Neural cell (in vitro differentiated cells): ENCODE measurements at regions not wholly inside any gene's neighbourhood (a gene's known extent, or its start where the extent isn't known, plus 50 kb on each side); places are given as distances from the start of the nearest gene placed in this dataset.

ENCODE experiments used
- H2AFZ ChIP-seq: fragments of 200-600, 300-800 bp; sonication (generic), shearing (Covaris generic); 2 replicates; pipeline ENCODE4 v1.6.0; 2014; ENCODE audit warnings: low read depth, mild to moderate bottlenecking, antibody characterized with exemption, low read length, moderate library complexity
- H3F3A ChIP-seq: fragments of 200-600 bp; shearing (Covaris generic); 2 replicates; pipeline ENCODE4 v1.6.1; 2016; ENCODE audit warnings: mild to moderate bottlenecking, moderate library complexity, mixed read lengths, antibody characterized with exemption, low read length; ENCODE audit not compliant: insufficient read depth, poor library complexity, severe bottlenecking
- H3K27ac ChIP-seq: fragments of 200-600, 300-800 bp; sonication (generic), shearing (Covaris generic); 2 replicates; pipeline ENCODE4 v1.5.1; 2014; ENCODE audit warnings: mild to moderate bottlenecking, low read length, moderate library complexity
- H3K27me3 ChIP-seq: fragments of 300-800, 200-600 bp; sonication (generic), shearing (Covaris generic); 2 replicates; pipeline ENCODE4 v1.6.0; 2014; ENCODE audit warnings: mild to moderate bottlenecking, low read depth, low read length, moderate library complexity; ENCODE audit not compliant: insufficient read depth
- H3K36me3 ChIP-seq: fragments of 300-800, 200-600 bp; sonication (generic), shearing (Covaris generic); 2 replicates; pipeline ENCODE4 v1.5.1; 2014; ENCODE audit warnings: mild to moderate bottlenecking, antibody characterized with exemption, low read length, moderate library complexity; ENCODE audit not compliant: insufficient read depth
- H3K4me2 ChIP-seq: fragments of 300-800, 200-600 bp; sonication (generic), shearing (Covaris generic); 2 replicates; pipeline ENCODE4 v1.6.0; 2014; ENCODE audit warnings: mild to moderate bottlenecking, low read length
- H3K4me3 ChIP-seq: fragments of 300-800, 200-600 bp; sonication (generic), shearing (Covaris generic); 2 replicates; pipeline ENCODE4 v1.5.1; 2014; ENCODE audit warnings: mild to moderate bottlenecking, low read length, moderate library complexity
- H3K79me2 ChIP-seq: fragments of 200-600 bp; shearing (Covaris generic); replicated peaks from 2 replicates; pipeline ENCODE4 v1.6.0; 2014; ENCODE audit warnings: mild to moderate bottlenecking, low read length, moderate library complexity; ENCODE audit not compliant: insufficient read depth
- H3K9ac ChIP-seq: fragments of 300-800, 200-600 bp; sonication (generic), shearing (Covaris generic); 2 replicates; pipeline ENCODE4 v1.6.1; 2016; ENCODE audit warnings: mild to moderate bottlenecking, low read length, mixed read lengths
- H3K9me2 ChIP-seq: fragments of 200-600 bp; shearing (Covaris generic); 2 replicates; pipeline ENCODE4 v1.6.1; 2016; ENCODE audit warnings: mild to moderate bottlenecking, low read length, mixed read lengths; ENCODE audit not compliant: insufficient read depth
- H3K9me3 ChIP-seq: fragments of 200-600, 300-800 bp; sonication (generic), shearing (Covaris generic); 2 replicates; pipeline ENCODE4 v1.6.1; 2016; ENCODE audit warnings: mild to moderate bottlenecking, mixed run types, low read length, moderate library complexity, mixed read lengths
- H4K20me1 ChIP-seq: fragments of 200-600 bp; shearing (Covaris generic); 2 replicates; pipeline ENCODE4 v1.6.1; 2016; ENCODE audit warnings: mild to moderate bottlenecking, mixed run types; ENCODE audit not compliant: insufficient read depth
- EP300 ChIP-seq: fragments of 450-650 bp; conservative IDR thresholded peaks from 2 replicates; pipeline ENCODE4 v1.6.1; 2014; ENCODE audit warnings: antibody characterized with exemption, mild to moderate bottlenecking, moderate library complexity; ENCODE audit not compliant: poor library complexity, severe bottlenecking
- EZH2 ChIP-seq: fragments of 200-600, 300-800 bp; shearing (Covaris generic), sonication (generic); IDR thresholded peaks from 2 replicates; pipeline ENCODE4 v1.6.1; 2014; ENCODE audit warnings: antibody characterized with exemption, low read length, borderline replicate concordance, mild to moderate bottlenecking; ENCODE audit not compliant: insufficient read depth, poor library complexity, severe bottlenecking
- MXI1 ChIP-seq: fragments of 450-650 bp; conservative IDR thresholded peaks from 2 replicates; pipeline ENCODE4 v1.6.1; 2014; ENCODE audit warnings: antibody characterized with exemption, mild to moderate bottlenecking; ENCODE audit not compliant: poor library complexity, severe bottlenecking
- POLR2AphosphoS5 ChIP-seq: IDR thresholded peaks from 2 replicates; pipeline ENCODE4 v1.6.1; 2012
- RAD21 ChIP-seq: fragments of 450-650 bp; conservative IDR thresholded peaks from 2 replicates; pipeline ENCODE4 v1.6.1; 2014; ENCODE audit warnings: antibody characterized with exemption, mild to moderate bottlenecking, moderate library complexity
- SMC3 ChIP-seq: fragments of 450-650 bp; conservative IDR thresholded peaks from 2 replicates; pipeline ENCODE4 v1.6.1; 2014; ENCODE audit warnings: antibody characterized with exemption, mild to moderate bottlenecking, moderate library complexity; ENCODE audit not compliant: poor library complexity
- TAF1 ChIP-seq: IDR thresholded peaks from 2 replicates; pipeline ENCODE4 v1.6.1; 2012; ENCODE audit warnings: low read depth
- TF ChIP-seq, protein P1 (sequence below): fragments of 450-650 bp; IDR thresholded peaks from 2 replicates; pipeline ENCODE4 v1.5.1; 2014; ENCODE audit warnings: antibody characterized with exemption, mild to moderate bottlenecking, moderate library complexity; ENCODE audit not compliant: poor library complexity, severe bottlenecking
- TF ChIP-seq, protein P2 (sequence below): IDR thresholded peaks from 2 replicates; pipeline ENCODE4 v1.6.1; 2012; ENCODE audit warnings: borderline replicate concordance

DNA sequence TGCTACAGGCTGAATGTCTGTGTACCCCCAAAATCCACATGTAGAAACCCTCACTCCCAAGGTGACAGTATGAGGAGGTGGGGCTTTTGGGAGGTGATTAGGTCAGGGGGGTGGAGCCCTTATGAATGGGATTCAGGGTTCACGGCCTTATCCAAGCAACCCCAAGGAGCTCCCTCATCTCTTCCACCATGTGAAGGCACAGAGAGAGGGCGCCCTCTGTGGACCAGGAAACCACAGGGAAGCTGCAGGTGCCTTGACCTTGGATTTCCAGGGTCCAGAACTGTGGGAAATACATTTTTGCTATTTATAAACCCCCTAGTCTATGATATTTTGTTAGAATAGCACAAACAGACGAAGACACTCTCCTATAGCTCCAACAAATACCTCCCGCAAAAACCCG is 53.6 kb upstream of the IRX2 start:
- Histone ChIP-seq H3K27me3 (no peaks in the 10 kb centered on the region), H3K27ac (no peak overlapping the region), H2AFZ (no peak overlapping the region), H3K4me2 (no peak overlapping the region), H3K36me3 (no peaks in the 10 kb centered on the region), H3F3A (no peaks in the 10 kb centered on the region), H3K9ac (no peak overlapping the region), H3K79me2 (no peaks in the 10 kb centered on the region), H4K20me1 (no peaks in the 10 kb centered on the region), H3K9me2 (no peaks in the 10 kb centered on the region), H3K4me3 (no peak overlapping the region), H3K9me3 (no peaks in the 10 kb centered on the region)
- TF ChIP-seq TAF1 (no peak), RAD21 (no peak), MXI1 (no peak), POLR2AphosphoS5 (no peak), SMC3 (no peak), EP300 (no peak), EZH2 (no peak)
- TF ChIP-seq, protein P1, sequence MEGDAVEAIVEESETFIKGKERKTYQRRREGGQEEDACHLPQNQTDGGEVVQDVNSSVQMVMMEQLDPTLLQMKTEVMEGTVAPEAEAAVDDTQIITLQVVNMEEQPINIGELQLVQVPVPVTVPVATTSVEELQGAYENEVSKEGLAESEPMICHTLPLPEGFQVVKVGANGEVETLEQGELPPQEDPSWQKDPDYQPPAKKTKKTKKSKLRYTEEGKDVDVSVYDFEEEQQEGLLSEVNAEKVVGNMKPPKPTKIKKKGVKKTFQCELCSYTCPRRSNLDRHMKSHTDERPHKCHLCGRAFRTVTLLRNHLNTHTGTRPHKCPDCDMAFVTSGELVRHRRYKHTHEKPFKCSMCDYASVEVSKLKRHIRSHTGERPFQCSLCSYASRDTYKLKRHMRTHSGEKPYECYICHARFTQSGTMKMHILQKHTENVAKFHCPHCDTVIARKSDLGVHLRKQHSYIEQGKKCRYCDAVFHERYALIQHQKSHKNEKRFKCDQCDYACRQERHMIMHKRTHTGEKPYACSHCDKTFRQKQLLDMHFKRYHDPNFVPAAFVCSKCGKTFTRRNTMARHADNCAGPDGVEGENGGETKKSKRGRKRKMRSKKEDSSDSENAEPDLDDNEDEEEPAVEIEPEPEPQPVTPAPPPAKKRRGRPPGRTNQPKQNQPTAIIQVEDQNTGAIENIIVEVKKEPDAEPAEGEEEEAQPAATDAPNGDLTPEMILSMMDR: no peak
- TF ChIP-seq, protein P2, sequence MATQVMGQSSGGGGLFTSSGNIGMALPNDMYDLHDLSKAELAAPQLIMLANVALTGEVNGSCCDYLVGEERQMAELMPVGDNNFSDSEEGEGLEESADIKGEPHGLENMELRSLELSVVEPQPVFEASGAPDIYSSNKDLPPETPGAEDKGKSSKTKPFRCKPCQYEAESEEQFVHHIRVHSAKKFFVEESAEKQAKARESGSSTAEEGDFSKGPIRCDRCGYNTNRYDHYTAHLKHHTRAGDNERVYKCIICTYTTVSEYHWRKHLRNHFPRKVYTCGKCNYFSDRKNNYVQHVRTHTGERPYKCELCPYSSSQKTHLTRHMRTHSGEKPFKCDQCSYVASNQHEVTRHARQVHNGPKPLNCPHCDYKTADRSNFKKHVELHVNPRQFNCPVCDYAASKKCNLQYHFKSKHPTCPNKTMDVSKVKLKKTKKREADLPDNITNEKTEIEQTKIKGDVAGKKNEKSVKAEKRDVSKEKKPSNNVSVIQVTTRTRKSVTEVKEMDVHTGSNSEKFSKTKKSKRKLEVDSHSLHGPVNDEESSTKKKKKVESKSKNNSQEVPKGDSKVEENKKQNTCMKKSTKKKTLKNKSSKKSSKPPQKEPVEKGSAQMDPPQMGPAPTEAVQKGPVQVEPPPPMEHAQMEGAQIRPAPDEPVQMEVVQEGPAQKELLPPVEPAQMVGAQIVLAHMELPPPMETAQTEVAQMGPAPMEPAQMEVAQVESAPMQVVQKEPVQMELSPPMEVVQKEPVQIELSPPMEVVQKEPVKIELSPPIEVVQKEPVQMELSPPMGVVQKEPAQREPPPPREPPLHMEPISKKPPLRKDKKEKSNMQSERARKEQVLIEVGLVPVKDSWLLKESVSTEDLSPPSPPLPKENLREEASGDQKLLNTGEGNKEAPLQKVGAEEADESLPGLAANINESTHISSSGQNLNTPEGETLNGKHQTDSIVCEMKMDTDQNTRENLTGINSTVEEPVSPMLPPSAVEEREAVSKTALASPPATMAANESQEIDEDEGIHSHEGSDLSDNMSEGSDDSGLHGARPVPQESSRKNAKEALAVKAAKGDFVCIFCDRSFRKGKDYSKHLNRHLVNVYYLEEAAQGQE: no peak

DNA sequence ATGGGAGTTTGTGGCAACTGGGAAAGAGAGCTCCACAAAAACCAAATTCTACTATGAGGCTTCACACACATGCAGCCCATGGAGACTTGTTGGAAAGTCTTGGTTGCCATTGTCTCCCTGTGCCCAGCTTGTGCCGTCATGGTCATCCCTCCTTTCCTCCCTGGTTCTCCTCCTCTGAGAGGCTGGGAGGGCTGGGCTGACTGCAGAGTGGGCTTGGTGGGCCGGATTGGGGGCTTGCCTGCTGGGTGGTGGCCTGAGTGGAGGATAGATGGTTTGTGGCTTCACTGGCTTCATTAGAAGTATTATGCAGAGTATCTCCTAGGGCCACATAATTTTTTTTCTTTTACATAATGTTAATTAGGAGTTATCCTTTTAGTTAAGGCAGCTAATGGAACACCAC is 52.3 kb upstream of the IRX2 start:
- H3K9me3 ChIP-seq: no peaks in the 10 kb centered on the region
- H3K9ac ChIP-seq: no peak overlapping the region
- no peak for TF ChIP-seq SMC3
- TF ChIP-seq POLR2AphosphoS5: no peak
- TF ChIP-seq EP300: no peak
- TF ChIP-seq MXI1: no peak
- TF ChIP-seq, protein P2: no peak
- TF ChIP-seq, protein P1: no peak
- TF ChIP-seq RAD21: no peak
- TF ChIP-seq TAF1: no peak
- no peak for TF ChIP-seq EZH2
- H3K36me3 ChIP-seq: no peaks in the 10 kb centered on the region
- H3K79me2 ChIP-seq: no peaks in the 10 kb centered on the region
- H3F3A ChIP-seq: no peaks in the 10 kb centered on the region
- no peak overlapping the region for H3K27ac ChIP-seq
- no peaks in the 10 kb centered on the region for H4K20me1 ChIP-seq
- no peak overlapping the region for H3K4me3 ChIP-seq
- no peak overlapping the region for H3K4me2 ChIP-seq
- no peak overlapping the region for H2AFZ ChIP-seq
- H3K27me3 ChIP-seq: no peaks in the 10 kb centered on the region
- no peaks in the 10 kb centered on the region for H3K9me2 ChIP-seq
